ENCODE measurements at regions not wholly inside any gene's neighbourhood (a gene's known extent, or its start where the extent isn't known, plus 50 kb on each side); places are given as distances from the start of the nearest gene placed in this dataset.

DNA sequence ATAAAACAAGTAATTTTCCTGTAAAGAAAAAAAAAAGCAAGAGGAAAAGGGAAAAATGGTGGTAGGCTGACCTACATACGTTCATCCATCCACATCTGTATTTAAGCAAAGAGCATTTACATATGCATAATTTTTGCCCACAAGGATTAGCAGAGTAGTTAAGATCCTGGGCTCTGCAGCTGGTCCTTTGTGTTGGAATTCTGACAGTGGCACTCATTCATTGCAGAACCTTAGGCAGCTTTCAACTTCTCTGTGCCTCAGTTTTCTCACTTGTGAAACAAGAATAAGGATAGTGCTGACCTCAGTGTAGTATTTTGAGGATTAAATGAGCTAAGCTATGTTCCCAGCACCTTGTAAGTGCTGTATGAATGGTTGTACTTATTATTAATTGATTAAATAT lies 211.3 kb downstream of the ARL4C start:
- TF ChIP-seq, protein P1, sequence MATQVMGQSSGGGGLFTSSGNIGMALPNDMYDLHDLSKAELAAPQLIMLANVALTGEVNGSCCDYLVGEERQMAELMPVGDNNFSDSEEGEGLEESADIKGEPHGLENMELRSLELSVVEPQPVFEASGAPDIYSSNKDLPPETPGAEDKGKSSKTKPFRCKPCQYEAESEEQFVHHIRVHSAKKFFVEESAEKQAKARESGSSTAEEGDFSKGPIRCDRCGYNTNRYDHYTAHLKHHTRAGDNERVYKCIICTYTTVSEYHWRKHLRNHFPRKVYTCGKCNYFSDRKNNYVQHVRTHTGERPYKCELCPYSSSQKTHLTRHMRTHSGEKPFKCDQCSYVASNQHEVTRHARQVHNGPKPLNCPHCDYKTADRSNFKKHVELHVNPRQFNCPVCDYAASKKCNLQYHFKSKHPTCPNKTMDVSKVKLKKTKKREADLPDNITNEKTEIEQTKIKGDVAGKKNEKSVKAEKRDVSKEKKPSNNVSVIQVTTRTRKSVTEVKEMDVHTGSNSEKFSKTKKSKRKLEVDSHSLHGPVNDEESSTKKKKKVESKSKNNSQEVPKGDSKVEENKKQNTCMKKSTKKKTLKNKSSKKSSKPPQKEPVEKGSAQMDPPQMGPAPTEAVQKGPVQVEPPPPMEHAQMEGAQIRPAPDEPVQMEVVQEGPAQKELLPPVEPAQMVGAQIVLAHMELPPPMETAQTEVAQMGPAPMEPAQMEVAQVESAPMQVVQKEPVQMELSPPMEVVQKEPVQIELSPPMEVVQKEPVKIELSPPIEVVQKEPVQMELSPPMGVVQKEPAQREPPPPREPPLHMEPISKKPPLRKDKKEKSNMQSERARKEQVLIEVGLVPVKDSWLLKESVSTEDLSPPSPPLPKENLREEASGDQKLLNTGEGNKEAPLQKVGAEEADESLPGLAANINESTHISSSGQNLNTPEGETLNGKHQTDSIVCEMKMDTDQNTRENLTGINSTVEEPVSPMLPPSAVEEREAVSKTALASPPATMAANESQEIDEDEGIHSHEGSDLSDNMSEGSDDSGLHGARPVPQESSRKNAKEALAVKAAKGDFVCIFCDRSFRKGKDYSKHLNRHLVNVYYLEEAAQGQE (IDR thresholded peaks at IDR 0.05; ENCODE audit: low read depth) = no peak
- TF ChIP-seq, protein P2, sequence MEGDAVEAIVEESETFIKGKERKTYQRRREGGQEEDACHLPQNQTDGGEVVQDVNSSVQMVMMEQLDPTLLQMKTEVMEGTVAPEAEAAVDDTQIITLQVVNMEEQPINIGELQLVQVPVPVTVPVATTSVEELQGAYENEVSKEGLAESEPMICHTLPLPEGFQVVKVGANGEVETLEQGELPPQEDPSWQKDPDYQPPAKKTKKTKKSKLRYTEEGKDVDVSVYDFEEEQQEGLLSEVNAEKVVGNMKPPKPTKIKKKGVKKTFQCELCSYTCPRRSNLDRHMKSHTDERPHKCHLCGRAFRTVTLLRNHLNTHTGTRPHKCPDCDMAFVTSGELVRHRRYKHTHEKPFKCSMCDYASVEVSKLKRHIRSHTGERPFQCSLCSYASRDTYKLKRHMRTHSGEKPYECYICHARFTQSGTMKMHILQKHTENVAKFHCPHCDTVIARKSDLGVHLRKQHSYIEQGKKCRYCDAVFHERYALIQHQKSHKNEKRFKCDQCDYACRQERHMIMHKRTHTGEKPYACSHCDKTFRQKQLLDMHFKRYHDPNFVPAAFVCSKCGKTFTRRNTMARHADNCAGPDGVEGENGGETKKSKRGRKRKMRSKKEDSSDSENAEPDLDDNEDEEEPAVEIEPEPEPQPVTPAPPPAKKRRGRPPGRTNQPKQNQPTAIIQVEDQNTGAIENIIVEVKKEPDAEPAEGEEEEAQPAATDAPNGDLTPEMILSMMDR (IDR thresholded peaks at IDR 0.05 in 2 of 3, conservative IDR thresholded peaks at IDR 0.05 in 1 of 3; ENCODE audit: borderline replicate concordance in 1 of 3, insufficient read depth in 1 of 3, low read depth in 2 of 3, low read length in 2 of 3) = no peak
- no peak for TF ChIP-seq POLR2A (IDR thresholded peaks at IDR 0.05; ENCODE audit: borderline replicate concordance, extremely low read depth, insufficient read depth, insufficient read length)
- TF ChIP-seq SIN3A (IDR thresholded peaks at IDR 0.05; ENCODE audit: low read depth) = no peak
- no peak for TF ChIP-seq SP1 (IDR thresholded peaks at IDR 0.05; ENCODE audit: low read depth)
- TF ChIP-seq CEBPB (IDR thresholded peaks at IDR 0.05; ENCODE audit: low read depth) = no peak
- no peak for TF ChIP-seq JUND (IDR thresholded peaks at IDR 0.05)
- TF ChIP-seq EZH2 (IDR thresholded peaks at IDR 0.05) = no peak
- no peak for TF ChIP-seq POLR2AphosphoS5 (IDR thresholded peaks at IDR 0.05; ENCODE audit: low read depth, low read length)
- TF ChIP-seq, protein P3, sequence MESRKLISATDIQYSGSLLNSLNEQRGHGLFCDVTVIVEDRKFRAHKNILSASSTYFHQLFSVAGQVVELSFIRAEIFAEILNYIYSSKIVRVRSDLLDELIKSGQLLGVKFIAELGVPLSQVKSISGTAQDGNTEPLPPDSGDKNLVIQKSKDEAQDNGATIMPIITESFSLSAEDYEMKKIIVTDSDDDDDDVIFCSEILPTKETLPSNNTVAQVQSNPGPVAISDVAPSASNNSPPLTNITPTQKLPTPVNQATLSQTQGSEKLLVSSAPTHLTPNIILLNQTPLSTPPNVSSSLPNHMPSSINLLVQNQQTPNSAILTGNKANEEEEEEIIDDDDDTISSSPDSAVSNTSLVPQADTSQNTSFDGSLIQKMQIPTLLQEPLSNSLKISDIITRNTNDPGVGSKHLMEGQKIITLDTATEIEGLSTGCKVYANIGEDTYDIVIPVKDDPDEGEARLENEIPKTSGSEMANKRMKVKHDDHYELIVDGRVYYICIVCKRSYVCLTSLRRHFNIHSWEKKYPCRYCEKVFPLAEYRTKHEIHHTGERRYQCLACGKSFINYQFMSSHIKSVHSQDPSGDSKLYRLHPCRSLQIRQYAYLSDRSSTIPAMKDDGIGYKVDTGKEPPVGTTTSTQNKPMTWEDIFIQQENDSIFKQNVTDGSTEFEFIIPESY (IDR thresholded peaks at IDR 0.05; ENCODE audit: extremely low read depth, insufficient replicate concordance, low read length) = no peak
- TF ChIP-seq RAD21 (IDR thresholded peaks at IDR 0.05; ENCODE audit: low read depth) = no peak
- no peak for TF ChIP-seq ZNF274 (IDR thresholded peaks at IDR 0.05; ENCODE audit: low read depth, low read length)
- TF ChIP-seq EZH2phosphoT487 (IDR thresholded peaks at IDR 0.05; ENCODE audit: borderline replicate concordance) = no peak
- TF ChIP-seq EGR1 (IDR thresholded peaks at IDR 0.05; ENCODE audit: low read depth) = no peak

All from HCT116 (cell line).